HG03095 (cell line): ENCODE measurements at regions not wholly inside any gene's neighbourhood (a gene's known extent, or its start where the extent isn't known, plus 50 kb on each side); places are given as distances from the start of the nearest gene placed in this dataset.
"Not testable (repeated sequence)": the region's sequence is repeated elsewhere in the genome, so short reads cannot be mapped to it uniquely, and the experiment has no call there.

Experiments used
- ATAC-seq: cut with Tn5 transposase; IDR thresholded peaks from one replicate; pipeline ENCODE4 v1.9.1; 2021; ENCODE audit warnings: moderate library complexity; ENCODE audit not compliant: unreplicated experiment

- not testable (repeated sequence) for ATAC-seq
Measured at GRCh38 chr13:22941495-22941894, 239.3 kb upstream of the SGCG start.

GRCh38 chr13:22942831-22943230, 237.9 kb upstream of the SGCG start:
- ATAC-seq: not testable (repeated sequence)

DNA sequence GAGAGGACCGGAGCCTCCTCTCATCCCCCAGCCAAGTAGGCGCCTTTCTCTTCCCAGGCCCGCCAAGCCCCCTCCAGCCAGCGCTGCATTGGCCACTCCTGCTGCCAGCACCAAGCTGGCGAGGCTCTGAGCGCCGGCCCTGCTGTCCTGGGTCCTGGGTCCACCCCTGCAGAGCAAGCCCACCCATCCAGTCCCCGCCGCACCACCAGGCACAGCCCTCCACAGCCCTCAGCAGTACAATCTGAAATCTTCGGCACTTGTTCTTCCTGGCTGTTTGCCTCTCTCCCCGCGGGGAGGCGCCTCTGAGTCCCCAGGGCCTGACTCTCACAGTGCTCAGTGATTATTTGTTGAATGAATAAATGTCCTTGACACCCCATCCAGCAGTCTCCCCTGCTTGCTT, 236.4 kb upstream of the SGCG start:
- no peak for ATAC-seq

- no peak for ATAC-seq
Measured at GRCh38 chr13:22945321-22946226, 235.2 kb upstream of the SGCG start.

GRCh38 chr13:22948421-22948820, 232.4 kb upstream of the SGCG start:
- no peak for ATAC-seq

DNA sequence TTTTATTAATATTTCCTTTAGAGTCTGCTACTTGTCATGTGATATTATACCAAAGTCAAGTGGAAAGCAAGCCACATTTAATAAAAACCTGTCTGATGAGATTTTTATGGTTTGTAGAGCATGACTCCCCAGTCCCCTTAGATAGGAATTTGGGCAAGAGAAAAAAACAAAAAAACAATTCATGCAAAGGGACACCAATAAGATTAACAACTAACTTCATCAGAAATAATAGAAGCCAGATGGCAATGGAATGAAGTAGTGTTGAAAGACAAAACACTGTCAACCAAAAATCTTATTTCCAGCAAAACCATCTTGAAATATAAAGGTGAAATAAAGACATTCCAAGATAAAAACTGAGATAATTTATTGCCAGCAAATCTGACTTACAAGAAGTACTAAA, 228.8 kb upstream of the SGCG start:
- not testable (repeated sequence) for ATAC-seq

DNA sequence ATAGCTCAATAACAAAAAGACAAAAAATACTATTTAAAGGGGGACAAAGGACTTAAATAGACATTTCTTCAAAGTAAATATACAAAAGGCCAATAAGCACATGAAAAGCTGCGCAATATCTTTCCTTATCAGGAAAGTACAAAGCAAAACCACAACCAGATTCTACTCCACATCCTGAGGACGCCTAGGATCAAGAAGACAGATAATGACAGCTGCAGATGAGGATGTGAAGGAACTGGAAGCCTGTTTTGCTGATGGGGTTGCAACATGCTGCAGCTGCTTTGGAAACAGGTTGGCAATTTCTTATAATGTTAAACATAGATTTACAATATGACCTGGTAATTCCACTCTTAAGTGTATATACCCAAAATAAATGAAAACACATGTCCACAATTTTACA, 225.6 kb upstream of the SGCG start:
- ATAC-seq: not testable (repeated sequence)

GRCh38 chr13:22956456-22957115, 224.2 kb upstream of the SGCG start:
- not testable (repeated sequence) for ATAC-seq

DNA sequence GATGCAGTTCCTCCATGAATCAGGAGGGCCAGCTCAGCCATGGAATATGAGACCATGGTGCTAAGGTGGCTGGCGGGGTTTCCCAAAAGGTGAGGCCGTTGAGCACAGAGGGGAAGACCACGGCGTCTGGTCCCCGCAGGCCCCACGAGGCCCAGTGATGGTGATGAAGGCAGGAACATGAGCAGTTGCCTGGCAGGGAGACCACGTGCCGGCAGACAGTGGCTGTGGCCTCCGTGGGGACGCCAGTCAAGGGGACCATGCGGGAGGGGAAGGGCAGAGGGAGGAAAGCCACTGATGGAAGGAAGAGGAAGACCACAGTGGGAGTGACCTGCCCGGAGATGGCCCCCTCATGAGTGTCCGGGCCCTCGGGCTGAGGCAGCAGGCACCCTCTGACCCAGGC, 220.9 kb upstream of the SGCG start:
- not testable (repeated sequence) for ATAC-seq

GRCh38 chr13:22960827-22961226, 220.0 kb upstream of the SGCG start:
- ATAC-seq: no peak

DNA sequence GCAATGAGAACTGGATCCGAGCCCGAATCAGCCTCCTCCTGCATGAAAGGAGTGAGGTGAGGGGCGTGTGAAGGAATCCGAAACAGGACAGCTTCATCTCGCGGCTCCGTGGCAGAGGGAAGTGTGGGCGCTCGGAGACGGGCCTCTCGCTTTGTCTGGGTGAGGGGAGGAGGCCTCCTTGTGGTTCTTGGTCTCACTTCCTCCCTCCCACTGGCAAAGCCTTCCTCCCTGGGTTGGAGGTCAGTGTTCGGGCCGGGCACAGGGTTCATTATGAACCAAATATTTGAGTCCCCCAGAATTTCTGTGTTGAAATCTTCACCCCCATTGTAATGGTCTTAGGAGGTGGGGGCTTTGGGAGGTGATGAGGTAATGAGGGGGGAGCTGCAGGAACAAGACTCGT, 219.4 kb upstream of the SGCG start:
- ATAC-seq: not testable (repeated sequence)

- ATAC-seq: no peak
Measured at GRCh38 chr13:22961835-22962537, 218.8 kb upstream of the SGCG start.

DNA sequence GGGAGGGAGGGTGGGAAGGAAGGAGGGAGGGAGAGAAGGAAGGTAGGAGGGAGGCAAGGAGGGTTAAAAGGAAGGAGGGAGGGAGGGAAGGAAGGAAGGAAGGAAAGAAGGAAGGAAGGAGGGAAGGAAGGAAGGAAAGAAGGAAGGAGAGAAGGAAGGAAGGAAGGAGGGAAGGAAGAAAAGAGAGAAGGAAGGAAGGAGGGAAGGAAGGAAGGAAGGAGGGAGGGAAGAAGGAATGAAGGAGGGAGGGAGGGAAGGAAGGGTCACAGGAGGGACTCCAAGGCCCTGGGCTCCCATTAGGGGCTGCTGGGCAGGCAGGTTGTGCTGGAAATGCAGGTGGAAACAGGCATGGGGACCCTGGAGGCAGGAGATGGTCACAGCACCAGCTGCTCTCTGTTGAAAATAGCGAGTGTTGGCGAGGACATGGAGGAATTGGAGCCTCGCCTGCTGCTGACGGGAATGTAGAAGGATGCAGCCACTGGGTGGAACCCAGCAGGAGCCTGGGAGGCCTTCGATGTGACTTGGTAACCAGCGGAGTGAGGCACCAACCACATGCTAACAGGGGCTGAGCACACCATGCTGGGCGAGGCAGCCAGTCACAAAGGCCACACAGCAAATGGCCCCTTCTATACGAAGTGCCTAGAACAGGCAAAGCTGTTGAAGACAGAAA, 217.3 kb upstream of the SGCG start:
- ATAC-seq: not testable (repeated sequence)

DNA sequence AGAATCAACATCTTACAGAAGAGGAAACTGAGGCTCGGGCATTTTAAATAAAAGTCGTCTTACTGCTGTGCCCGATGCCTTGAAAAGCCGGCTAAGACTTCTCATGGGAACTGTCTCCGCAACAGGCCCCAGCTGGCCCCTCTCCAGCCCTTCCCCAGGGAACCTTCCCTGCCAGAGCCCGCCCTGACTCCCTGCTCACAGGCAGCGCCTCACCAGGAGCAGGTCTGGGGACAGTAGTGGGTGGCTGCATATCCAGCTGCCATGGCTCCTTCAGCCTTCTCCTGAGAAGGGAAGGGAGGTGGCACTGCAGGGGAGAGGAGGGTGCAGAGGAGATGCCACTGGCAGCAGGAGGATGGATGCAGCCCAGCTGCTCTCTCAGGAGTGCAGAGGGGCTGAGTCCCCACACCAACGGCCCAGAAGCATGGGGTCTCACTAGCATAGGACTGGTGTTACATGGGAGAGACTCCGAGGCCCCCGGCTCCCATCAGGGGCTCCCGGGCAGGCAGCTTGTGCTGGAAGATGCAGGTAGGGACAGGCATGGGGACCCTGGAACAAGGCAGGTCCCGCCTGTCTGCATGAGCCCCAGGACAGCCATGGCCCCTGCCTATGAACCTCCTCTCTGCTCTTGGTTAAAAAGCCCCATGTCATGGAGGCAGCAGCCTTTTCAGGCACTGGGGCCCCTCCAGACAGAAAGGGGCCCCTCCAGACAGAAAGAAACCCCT, 216.4 kb upstream of the SGCG start:
- no peak for ATAC-seq

DNA sequence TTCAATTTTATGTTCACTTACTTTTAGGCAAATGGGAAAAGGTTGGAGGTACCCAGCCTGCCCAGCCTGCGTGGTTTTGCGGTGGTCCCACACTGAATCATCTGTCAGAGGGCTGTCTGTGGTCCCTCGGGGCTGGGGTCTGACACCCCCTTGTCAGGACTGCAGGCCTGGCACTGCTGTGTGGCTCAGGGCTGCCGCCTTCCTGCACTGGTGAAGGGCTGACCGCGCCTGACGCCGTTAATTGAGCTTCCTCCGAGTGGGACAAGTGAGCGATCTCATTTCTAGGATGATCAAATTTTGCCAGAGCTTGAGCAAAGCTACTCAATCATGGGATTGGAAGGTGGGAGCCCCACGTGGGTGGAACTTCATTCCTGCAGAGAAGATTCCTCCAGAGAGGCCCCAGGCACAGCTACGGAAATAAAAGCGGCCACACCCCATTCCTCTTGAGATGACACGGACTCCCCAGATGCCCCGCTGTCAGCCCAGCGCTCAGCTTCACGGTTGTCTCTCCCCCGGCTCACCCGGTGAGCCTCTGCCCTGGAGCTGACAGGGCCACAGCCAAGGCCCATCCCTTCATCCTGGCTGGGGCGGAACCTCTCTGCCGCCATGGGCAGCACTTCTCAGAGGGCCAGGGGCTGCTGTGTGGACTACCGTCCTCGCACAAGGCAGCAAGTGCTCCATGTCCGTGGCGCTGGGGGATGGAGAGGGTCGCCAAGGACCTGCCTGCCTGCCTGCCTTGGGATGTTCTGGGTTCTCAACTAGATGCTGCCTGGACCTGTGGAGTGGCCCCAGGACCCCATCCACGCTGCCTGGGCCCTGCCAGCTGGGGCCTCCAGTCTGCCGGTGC, 215.5 kb upstream of the SGCG start:
- ATAC-seq: not testable (repeated sequence)

DNA sequence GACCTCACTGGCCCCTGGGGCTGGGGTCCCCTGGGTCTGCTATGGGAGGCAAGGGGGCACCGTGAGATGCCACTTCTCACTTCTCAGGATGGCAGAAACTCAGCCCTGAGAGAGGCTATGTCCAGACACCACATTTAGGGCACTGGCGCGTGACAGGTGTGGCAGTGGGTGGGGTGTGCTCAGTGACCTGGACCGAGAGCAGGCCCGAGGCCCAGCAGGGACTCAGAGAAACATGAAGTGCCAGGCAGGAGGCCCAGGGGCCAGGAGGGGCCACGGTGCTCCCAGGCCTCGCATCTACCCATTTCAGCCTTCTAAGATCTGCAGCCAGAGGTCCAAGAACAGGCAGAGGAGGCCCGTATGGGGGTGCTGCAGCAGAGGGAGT, 214.9 kb upstream of the SGCG start:
- ATAC-seq: not testable (repeated sequence)

DNA sequence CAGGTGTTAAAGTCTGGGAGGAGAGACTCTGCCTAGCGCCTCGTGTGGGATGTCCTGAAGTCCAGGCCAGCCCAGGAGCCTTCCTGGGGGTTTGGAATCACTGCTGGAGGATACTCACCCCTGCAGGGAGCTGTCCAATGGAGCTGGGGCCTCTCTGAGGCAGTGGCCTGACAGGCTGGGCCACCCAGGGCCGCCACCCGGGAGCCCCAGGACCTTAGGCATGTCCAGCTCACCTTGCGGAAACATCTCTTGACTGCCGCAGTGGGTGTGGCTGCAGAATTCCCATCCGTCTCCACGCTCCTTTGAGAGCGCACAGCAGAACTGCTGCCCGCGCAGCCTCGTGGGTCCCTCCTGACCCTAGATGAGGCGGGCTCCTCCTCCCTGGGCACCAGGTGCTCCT, 214.0 kb upstream of the SGCG start:
- not testable (repeated sequence) for ATAC-seq

DNA sequence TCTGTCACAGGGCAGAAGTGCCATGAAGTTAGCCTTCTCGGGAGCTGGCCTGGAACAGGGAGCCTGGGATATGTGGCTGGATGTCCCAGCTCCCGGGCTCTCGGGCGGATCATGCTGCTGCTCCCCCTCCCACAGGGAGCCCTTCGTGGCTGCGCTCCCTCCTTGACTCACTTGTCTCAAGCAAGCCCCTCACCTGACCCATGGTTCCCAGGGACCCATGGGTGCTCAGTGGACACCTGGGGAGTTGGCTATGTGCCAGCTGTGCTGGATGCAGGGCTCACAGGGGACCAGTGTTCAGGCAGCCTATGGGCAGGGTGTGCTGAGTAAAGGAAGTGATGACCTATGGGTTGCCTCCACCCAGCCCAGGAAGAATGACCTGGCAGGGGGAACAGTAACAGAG, 213.1 kb upstream of the SGCG start:
- ATAC-seq: no peak

DNA sequence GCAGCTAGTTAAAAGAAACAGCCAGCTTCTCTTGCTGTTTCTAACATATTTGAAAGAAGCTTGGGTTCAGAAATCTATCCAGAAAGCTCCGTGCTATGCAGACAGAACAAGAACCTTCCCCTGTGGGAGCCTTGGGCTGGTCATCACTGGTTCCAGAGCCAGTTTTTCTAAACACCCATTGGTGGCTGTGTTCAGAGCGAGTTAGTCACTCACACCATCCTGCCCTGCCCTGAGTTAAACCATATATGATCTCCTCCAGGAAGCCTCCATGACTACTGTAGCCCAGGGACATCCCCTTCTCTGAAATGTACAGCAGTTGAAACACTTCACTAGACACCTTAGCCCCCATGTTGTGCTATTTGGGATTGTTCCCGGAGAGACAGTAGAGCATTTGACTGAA, 200.8 kb upstream of the SGCG start:
- ATAC-seq: no peak

GRCh38 chr13:22980936-22981335, 199.8 kb upstream of the SGCG start:
- no peak for ATAC-seq
